Kidney (tissue), 13 donors: ENCODE measurements at regions not wholly inside any gene's neighbourhood (a gene's known extent, or its start where the extent isn't known, plus 50 kb on each side); places are given as distances from the start of the nearest gene placed in this dataset.

ENCODE experiments used
- DNase-seq, 5 donors: peaks; one replicate each; pipeline ENCODE4 v3.0.0-alpha.2; 2013 to 2020
- FAIRE-seq: peaks from 2 replicates; lab custom pipeline; 2012; peaks lifted over from hg19 to GRCh38; lab: Jason Lieb, UNC
- H3K27ac ChIP-seq, 2 donors: one replicate each; pipeline ENCODE4 v1.7.0; 2013; ENCODE audit warnings: low read depth in 2 of 2, low read length in 2 of 2, inconsistent platforms in 1 of 2
- H3K27me3 ChIP-seq: one replicate; pipeline ENCODE4 v1.7.1; 2013; ENCODE audit warnings: low read length, inconsistent platforms; ENCODE audit not compliant: control insufficient read depth, insufficient read depth
- H3K36me3 ChIP-seq, 3 donors: one replicate each; pipeline versions ENCODE4 v1.7.0 to v1.7.1; 2013; ENCODE audit warnings: low read length in 3 of 3, control low read depth in 1 of 3, inconsistent platforms in 1 of 3; ENCODE audit not compliant: insufficient read depth in 3 of 3, control insufficient read depth in 2 of 3
- H3K4me1 ChIP-seq, 3 donors: one replicate each; pipeline versions ENCODE4 v1.7.0 to v1.7.1; 2013; ENCODE audit warnings: low read length in 3 of 3, inconsistent platforms in 1 of 3, low read depth in 1 of 3; ENCODE audit not compliant: control insufficient read depth in 2 of 3, insufficient read depth in 2 of 3
- H3K4me3 ChIP-seq, 3 donors: one replicate each; pipeline versions ENCODE4 v1.7.0 to v1.8.1; 2013; ENCODE audit warnings: low read length in 3 of 3, control low read depth in 1 of 3, inconsistent platforms in 1 of 3
- H3K9ac ChIP-seq, 3 donors: one replicate each; pipeline versions ENCODE4 v1.7.0 to v1.7.1; 2013; ENCODE audit warnings: low read length in 3 of 3, control low read depth in 1 of 3, inconsistent platforms in 1 of 3
- H3K9me3 ChIP-seq, 3 donors: one replicate each; pipeline versions ENCODE4 v1.7.0 to v1.7.1; 2013; ENCODE audit warnings: low read length in 3 of 3, control low read depth in 1 of 3, inconsistent platforms in 1 of 3; ENCODE audit not compliant: control insufficient read depth in 2 of 3, insufficient read depth in 1 of 3
- intact Hi-C: fragments of 100-400 bp; cut with DNase I; formaldehyde crosslinking; loops from one replicate; pipeline ENCODE4 v1.11.1; 2022
- TF ChIP-seq, protein P1 (sequence below): IDR thresholded peaks from 3 replicates; pipeline ENCODE4 v1.5.1; 2012; ENCODE audit warnings: mild to moderate bottlenecking, moderate library complexity, borderline replicate concordance; ENCODE audit not compliant: insufficient read depth; ENCODE audit errors: extremely low read depth
- donor health status: control.
- donor health status: control.
- donor health status: control.
- donor health status: control.
- donor health status: control.
- donor health status: DM: yes; HTN: yes; CAD: no.
- donor health status: Normal renal cell carcinoma (clear cell type).

DNA sequence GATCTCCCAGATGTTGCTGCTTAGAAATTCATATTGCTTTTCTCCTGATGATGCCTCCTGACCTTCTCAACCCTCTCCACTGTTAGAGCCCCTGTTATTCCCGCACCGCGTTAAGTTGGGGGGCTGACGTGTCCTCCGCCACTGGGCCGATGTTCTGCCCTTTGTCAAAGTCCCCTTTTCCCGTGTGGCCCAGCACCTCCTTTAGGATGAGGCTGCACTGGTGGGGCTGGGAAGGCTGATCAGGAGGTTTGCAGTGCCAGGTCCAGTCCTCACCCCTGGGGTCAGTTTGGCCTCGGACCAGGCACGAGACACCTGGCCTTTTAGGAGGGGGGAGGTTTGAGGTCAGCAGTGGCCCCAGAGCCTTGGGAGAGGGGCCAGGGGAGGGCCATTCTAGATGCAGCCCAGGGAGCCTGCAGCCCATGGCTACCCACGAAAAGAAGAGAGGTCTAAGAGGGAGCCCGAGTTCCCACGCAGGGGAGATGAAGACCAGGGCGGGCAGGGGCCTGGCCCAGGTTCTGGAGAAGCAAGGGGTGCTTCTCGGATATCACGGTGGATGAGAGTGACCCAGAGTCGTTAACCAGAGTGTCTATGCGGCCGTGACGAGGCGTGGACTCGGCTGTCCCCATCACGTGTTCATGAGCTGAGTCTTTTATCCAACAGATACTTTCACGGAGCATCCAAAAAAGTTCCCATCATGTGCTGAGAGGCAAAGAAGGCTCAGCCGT lies 150.4 kb downstream of the DNAJB6 start:
- TF ChIP-seq, protein P1, sequence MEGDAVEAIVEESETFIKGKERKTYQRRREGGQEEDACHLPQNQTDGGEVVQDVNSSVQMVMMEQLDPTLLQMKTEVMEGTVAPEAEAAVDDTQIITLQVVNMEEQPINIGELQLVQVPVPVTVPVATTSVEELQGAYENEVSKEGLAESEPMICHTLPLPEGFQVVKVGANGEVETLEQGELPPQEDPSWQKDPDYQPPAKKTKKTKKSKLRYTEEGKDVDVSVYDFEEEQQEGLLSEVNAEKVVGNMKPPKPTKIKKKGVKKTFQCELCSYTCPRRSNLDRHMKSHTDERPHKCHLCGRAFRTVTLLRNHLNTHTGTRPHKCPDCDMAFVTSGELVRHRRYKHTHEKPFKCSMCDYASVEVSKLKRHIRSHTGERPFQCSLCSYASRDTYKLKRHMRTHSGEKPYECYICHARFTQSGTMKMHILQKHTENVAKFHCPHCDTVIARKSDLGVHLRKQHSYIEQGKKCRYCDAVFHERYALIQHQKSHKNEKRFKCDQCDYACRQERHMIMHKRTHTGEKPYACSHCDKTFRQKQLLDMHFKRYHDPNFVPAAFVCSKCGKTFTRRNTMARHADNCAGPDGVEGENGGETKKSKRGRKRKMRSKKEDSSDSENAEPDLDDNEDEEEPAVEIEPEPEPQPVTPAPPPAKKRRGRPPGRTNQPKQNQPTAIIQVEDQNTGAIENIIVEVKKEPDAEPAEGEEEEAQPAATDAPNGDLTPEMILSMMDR: no peak
- Histone ChIP-seq H3K9me3 (peaks cover 0 to 7% (median 0%) of the 10 kb centered on the region in 3 donors), H3K27me3 (no peaks in the 10 kb centered on the region), H3K36me3 (no peaks in the 10 kb centered on the region), H3K4me3 (no peak overlapping the region), H3K27ac (no peak overlapping the region), H3K4me1 (no peaks in the 10 kb centered on the region), H3K9ac (no peak overlapping the region)
- intact Hi-C loops: no loop called here
- peak in 1 of 5 donors; percentile 28 for DNase-seq
- no peak for FAIRE-seq

DNA sequence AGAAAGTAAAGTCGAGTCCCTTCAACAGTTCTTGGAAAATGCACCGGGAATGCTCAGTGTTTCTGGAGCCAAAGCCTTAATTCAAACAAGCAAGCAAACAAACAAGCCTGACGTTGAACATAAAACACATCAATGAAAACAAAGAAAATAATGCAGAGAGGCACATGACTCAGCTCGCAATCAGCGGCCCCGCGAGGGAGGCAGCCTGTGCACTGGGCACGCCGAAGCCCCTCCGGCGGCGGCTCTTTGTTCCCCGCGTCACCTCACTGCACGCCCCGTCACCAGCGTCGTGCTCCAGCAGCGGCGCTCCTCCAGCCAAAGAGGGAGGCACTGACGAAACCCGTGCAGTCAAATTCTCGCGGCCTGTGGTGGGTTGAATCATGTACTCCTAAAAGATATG lies 151.5 kb downstream of the DNAJB6 start:
- H3K4me1 ChIP-seq: no peaks in the 10 kb centered on the region
- no peak overlapping the region for H3K4me3 ChIP-seq
- TF ChIP-seq, protein P1: no peak
- H3K9me3 ChIP-seq: peaks cover 0 to 7% (median 0%) of the 10 kb centered on the region in 3 donors
- intact Hi-C loops: no loop called here
- H3K27ac ChIP-seq: no peak overlapping the region
- DNase-seq (peak in 4 of 5 donors; percentile 17 to 69 (median 38)), FAIRE-seq (no peak)
- H3K27me3 ChIP-seq: no peaks in the 10 kb centered on the region
- no peak overlapping the region for H3K9ac ChIP-seq
- H3K36me3 ChIP-seq: no peaks in the 10 kb centered on the region

DNA sequence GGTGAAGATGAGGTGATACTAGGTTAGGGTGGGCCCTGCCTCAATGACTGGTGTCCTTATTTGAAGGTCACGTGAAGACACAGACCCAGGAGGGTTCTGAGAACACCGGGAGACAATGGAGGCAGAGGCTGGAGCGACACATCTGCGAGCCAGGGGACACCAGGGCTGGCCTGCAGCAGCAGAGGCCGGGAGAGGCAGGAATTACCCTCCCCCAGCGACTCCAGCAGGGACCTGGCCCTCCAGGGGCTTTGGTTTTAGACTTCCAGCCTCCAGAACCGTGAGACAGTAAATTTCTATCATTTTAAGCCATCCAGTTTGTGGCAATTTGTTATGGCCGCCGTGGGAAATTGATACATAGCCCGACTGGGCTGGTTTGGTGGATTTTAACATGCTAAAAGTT lies 152.2 kb downstream of the DNAJB6 start:
- Histone ChIP-seq H3K27ac (no peak overlapping the region), H3K9me3 (peaks cover 0 to 7% (median 0%) of the 10 kb centered on the region in 3 donors), H3K4me3 (no peak overlapping the region), H3K4me1 (no peaks in the 10 kb centered on the region), H3K27me3 (no peaks in the 10 kb centered on the region), H3K9ac (no peak overlapping the region), H3K36me3 (no peaks in the 10 kb centered on the region)
- FAIRE-seq: no peak
- DNase-seq: peak in 2 of 5 donors; percentile 7 to 22
- TF ChIP-seq, protein P1: no peak
- intact Hi-C loops: no loop called here
